ENCODE measurements at regions not wholly inside any gene's neighbourhood (a gene's known extent, or its start where the extent isn't known, plus 50 kb on each side); places are given as distances from the start of the nearest gene placed in this dataset.

DNA sequence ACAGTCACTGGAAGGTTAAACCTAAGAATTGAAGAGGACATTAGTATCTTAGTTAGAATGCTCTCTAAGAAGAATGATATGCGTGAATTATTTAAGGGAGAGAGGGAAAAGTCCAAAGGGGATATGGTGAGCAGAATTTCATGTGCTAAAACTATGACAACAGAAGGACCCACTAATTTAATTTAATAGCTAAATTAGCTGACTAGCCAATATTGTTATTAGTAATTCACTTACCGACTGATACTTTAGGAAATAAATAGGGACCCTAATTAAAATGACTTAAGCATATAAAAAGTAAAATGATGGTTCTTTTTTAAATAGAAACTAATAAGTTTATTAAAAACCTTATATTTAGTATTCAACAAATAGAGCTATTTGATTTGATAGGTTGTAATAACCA lies 179.6 kb downstream of the RASSF9 start:
- intact Hi-C loops (cut with DNase I): no loop called here
- no peak for TF ChIP-seq POLR2AphosphoS5 (IDR thresholded peaks at IDR 0.05)
- TF ChIP-seq CTCF (IDR thresholded peaks at IDR 0.05): no peak
- no peak for TF ChIP-seq POLR2A (IDR thresholded peaks at IDR 0.05; ENCODE audit: low read depth)
- no peak for TF ChIP-seq EP300 (IDR thresholded peaks at IDR 0.05)
- Histone ChIP-seq H3K27ac (replicated peaks in 1 of 4) (no peak overlapping the region), H3K27me3 (no peaks in the 10 kb centered on the region), H3K4me1 (no peaks in the 10 kb centered on the region), H3K4me3 (no peak overlapping the region), H3K9me3 (peaks cover 0 to 9% (median 0%) of the 10 kb centered on the region in 4 donors), H3K36me3 (no peaks in the 10 kb centered on the region)
- 85% methylated on average over 2 of the region's 2 CpGs for WGBS
- no peak for DNase-seq (ENCODE audit: extremely low spot score)

- no peak overlapping the region for H3K4me3 ChIP-seq
- WGBS: 59% methylated on average over 2 of the region's 2 CpGs
- intact Hi-C loops (cut with DNase I): no loop called here
Observed at GRCh38 chr12:85657251-85657650, 179.0 kb downstream of the RASSF9 start.

GRCh38 chr12:85657836-85658630 lies 178.2 kb downstream of the RASSF9 start:
- H3K27ac ChIP-seq (replicated peaks in 1 of 4): no peak overlapping the region
- TF ChIP-seq POLR2AphosphoS5 (IDR thresholded peaks at IDR 0.05): no peak
- TF ChIP-seq EP300 (IDR thresholded peaks at IDR 0.05): no peak
- no peak for TF ChIP-seq CTCF (IDR thresholded peaks at IDR 0.05)
- no peak for TF ChIP-seq POLR2A (IDR thresholded peaks at IDR 0.05; ENCODE audit: low read depth)
- H3K9me3 ChIP-seq: no peaks in the 10 kb centered on the region
- 88% methylated on average over 2 of the region's 2 CpGs for WGBS
- H3K27me3 ChIP-seq: no peaks in the 10 kb centered on the region
- no peak for DNase-seq (ENCODE audit: extremely low spot score)
- no peaks in the 10 kb centered on the region for H3K36me3 ChIP-seq
- intact Hi-C loops (cut with DNase I): no loop called here
- no peak overlapping the region for H3K4me3 ChIP-seq
- no peaks in the 10 kb centered on the region for H3K4me1 ChIP-seq

More at GRCh38 chr12:85657251-85657650, 179.0 kb downstream of the RASSF9 start:
- Histone ChIP-seq H3K27me3 (no peaks in the 10 kb centered on the region), H3K27ac (replicated peaks in 1 of 4) (no peak overlapping the region), H3K36me3 (no peaks in the 10 kb centered on the region), H3K4me1 (no peaks in the 10 kb centered on the region), H3K9me3 (peaks cover 0 to 2% (median 0%) of the 10 kb centered on the region in 4 donors)
- no peak for TF ChIP-seq POLR2A (IDR thresholded peaks at IDR 0.05; ENCODE audit: low read depth)
- TF ChIP-seq CTCF (IDR thresholded peaks at IDR 0.05): no peak
- no peak for TF ChIP-seq POLR2AphosphoS5 (IDR thresholded peaks at IDR 0.05)
- no peak for TF ChIP-seq EP300 (IDR thresholded peaks at IDR 0.05)
- no peak for DNase-seq (ENCODE audit: extremely low spot score)

DNA sequence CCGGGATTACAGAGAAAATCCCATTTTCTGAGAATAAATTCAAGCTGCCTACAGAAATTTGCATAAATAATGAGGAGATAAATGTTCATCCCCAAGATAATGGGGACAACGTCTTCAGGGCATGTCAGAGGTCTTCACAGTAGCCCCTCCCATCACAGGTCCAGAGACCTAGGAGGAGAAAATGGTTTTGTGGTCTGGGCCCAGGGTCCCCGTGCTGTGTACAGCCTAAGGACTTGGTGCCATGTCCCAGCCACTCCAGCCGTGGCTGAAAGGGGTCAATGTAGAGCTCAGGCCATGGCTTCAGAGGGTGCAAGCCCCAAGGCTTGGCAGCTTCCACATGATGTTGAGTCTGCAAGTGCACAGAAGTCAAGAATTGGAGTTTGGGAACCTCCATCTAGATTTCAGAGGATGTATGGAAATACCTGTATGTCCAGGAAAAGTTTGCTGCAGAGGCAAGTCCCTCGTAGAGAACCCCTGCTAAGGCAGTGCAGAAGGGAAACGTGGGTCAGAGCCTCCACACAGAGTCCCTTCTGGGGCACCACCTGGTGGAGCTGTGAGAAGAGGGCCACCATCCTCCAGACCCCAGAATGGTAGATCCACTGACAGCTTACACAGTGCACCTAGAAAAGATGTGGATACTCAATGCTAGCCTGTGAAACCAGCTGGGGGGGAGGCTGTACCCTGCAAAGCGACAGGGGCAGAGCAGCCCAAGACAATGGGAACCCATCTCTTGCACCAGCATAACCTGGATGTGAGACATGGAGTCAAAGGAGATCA lies 176.3 kb downstream of the RASSF9 start:
- 67% methylated on average over 5 of the region's 7 CpGs for WGBS
- Histone ChIP-seq H3K27ac (replicated peaks in 1 of 4) (no peak overlapping the region), H3K4me1 (no peaks in the 10 kb centered on the region), H3K9me3 (no peaks in the 10 kb centered on the region), H3K36me3 (no peaks in the 10 kb centered on the region), H3K27me3 (no peaks in the 10 kb centered on the region), H3K4me3 (no peak overlapping the region)
- intact Hi-C loops (cut with DNase I): no loop called here
- DNase-seq (ENCODE audit: extremely low spot score): no peak
- no peak for TF ChIP-seq CTCF (IDR thresholded peaks at IDR 0.05)
- no peak for TF ChIP-seq POLR2AphosphoS5 (IDR thresholded peaks at IDR 0.05)
- no peak for TF ChIP-seq EP300 (IDR thresholded peaks at IDR 0.05)
- no peak for TF ChIP-seq POLR2A (IDR thresholded peaks at IDR 0.05; ENCODE audit: low read depth)

All from esophagus muscularis mucosa (tissue), 4 donors.